AG04450 (cell line): ENCODE measurements at regions not wholly inside any gene's neighbourhood (a gene's known extent, or its start where the extent isn't known, plus 50 kb on each side); places are given as distances from the start of the nearest gene placed in this dataset.
"Not testable (repeated sequence)": the region's sequence is repeated elsewhere in the genome, so short reads cannot be mapped to it uniquely, and the experiment has no call there.

ENCODE experiments used
- CTCF ChIA-PET: fragments of 300-600, 350-600 bp; formaldehyde crosslinking; extraction: SDS; loops from one replicate; lab custom pipeline; 2022; ENCODE audit warnings: antibody characterized with exemption, inconsistent platforms; lab: Charles Lee
- POLR2A ChIA-PET: fragments of 350-600 bp; formaldehyde crosslinking; extraction: SDS; loops from one replicate; lab custom pipeline; 2021; ENCODE audit warnings: antibody characterized with exemption, inconsistent platforms; lab: Yijun Ruan, JAX
- DNase-seq: peaks from one replicate; pipeline ENCODE4 v3.0.0-alpha.2; 2011; ENCODE audit warnings: low read depth, low spot score
- H3K27ac ChIP-seq: one replicate; pipeline ENCODE4 v1.5.1; 2012; ENCODE audit warnings: low read depth, low read length, control low read depth
- H3K27me3 ChIP-seq: one replicate; pipeline ENCODE4 v1.6.0; 2012; ENCODE audit warnings: low read length; ENCODE audit not compliant: control insufficient read depth, insufficient read depth
- H3K4me3 ChIP-seq: 2 replicates; pipeline ENCODE4 v1.5.1; 2011; ENCODE audit warnings: mild to moderate bottlenecking, low read depth, low read length, control low read depth
- H3K9me3 ChIP-seq: 2 replicates; pipeline ENCODE4 v1.5.1; 2012; ENCODE audit warnings: low read length; ENCODE audit not compliant: control insufficient read depth, insufficient read depth
- CTCF ChIP-seq: IDR thresholded peaks from 2 replicates; pipeline ENCODE4 v1.5.1; 2011; ENCODE audit warnings: low read depth, low read length, control low read depth, inconsistent platforms

GRCh38 chr9:25003686-25004085 lies 458.0 kb upstream of the IZUMO3 start:
- peaks cover 10% of the 10 kb centered on the region for H3K9me3 ChIP-seq
- H3K4me3 ChIP-seq = no peak overlapping the region
- ChIA-PET POLR2A (no interaction called here), CTCF (no interaction called here)
- DNase-seq = no peak
- TF ChIP-seq CTCF = no peak
- no peaks in the 10 kb centered on the region for H3K27me3 ChIP-seq
- H3K27ac ChIP-seq = no peak overlapping the region

- ChIA-PET CTCF (no interaction called here), POLR2A (no interaction called here)
- Histone ChIP-seq H3K4me3 (no peak overlapping the region), H3K27ac (no peak overlapping the region), H3K9me3 (0 out of 2 replicates have a peak, but pooled peaks cover 3% of the 10 kb centered on the region), H3K27me3 (no peaks in the 10 kb centered on the region)
- no peak for TF ChIP-seq CTCF
- DNase-seq = no peak
Observed at GRCh38 chr9:24986331-24986730, 440.6 kb upstream of the IZUMO3 start.

GRCh38 chr9:24970780-24971179 lies 425.1 kb upstream of the IZUMO3 start:
- H3K9me3 ChIP-seq, H3K27me3 ChIP-seq, POLR2A ChIA-PET, DNase-seq, H3K4me3 ChIP-seq, CTCF ChIA-PET, H3K27ac ChIP-seq: not testable (repeated sequence)

- Histone ChIP-seq H3K27ac (no peak overlapping the region), H3K4me3 (no peak overlapping the region), H3K27me3 (no peaks in the 10 kb centered on the region), H3K9me3 (peaks cover 2% of the 10 kb centered on the region; the same call in 1 of the 2 replicates)
- TF ChIP-seq CTCF = no peak
- ChIA-PET POLR2A (no interaction called here), CTCF (no interaction called here)
- no peak for DNase-seq
Observed at GRCh38 chr9:24961762-24962161, 416.1 kb upstream of the IZUMO3 start.

- ChIA-PET CTCF (no interaction called here), POLR2A (no interaction called here)
- DNase-seq = no peak
Observed at GRCh38 chr9:24953070-24953469, 407.4 kb upstream of the IZUMO3 start.

More at GRCh38 chr9:24953070-24953469, 407.4 kb upstream of the IZUMO3 start:
- H3K27me3 ChIP-seq = no peaks in the 10 kb centered on the region
- TF ChIP-seq CTCF = no peak
- H3K9me3 ChIP-seq = peaks cover 4% of the 10 kb centered on the region
- no peak overlapping the region for H3K27ac ChIP-seq
- H3K4me3 ChIP-seq = no peak overlapping the region
